ENCODE measurements at regions not wholly inside any gene's neighbourhood (a gene's known extent, or its start where the extent isn't known, plus 50 kb on each side); places are given as distances from the start of the nearest gene placed in this dataset.

GRCh38 chr4:57426779-57427395 is 316.7 kb upstream of the IGFBP7 start:
- TF ChIP-seq ZNF597 (CRISPR knock-in tag; IDR thresholded peaks at IDR 0.05): no peak
- TF ChIP-seq ZNF580 (CRISPR knock-in tag; IDR thresholded peaks at IDR 0.05; ENCODE audit: borderline replicate concordance, low read depth): no peak
- TF ChIP-seq DRAP1 (CRISPR knock-in tag; IDR thresholded peaks at IDR 0.05): no peak
- no peak for TF ChIP-seq GRHL1 (CRISPR knock-in tag; conservative IDR thresholded peaks at IDR 0.05)
- TF ChIP-seq ELF1 (CRISPR knock-in tag; IDR thresholded peaks at IDR 0.05): no peak
- TF ChIP-seq POLR2AphosphoS2 (IDR thresholded peaks at IDR 0.05; ENCODE audit: low read depth, low read length): no peak
- TF ChIP-seq KLF13 (CRISPR knock-in tag; IDR thresholded peaks at IDR 0.05): no peak
- no peak for TF ChIP-seq POLR2G (IDR thresholded peaks at IDR 0.05; ENCODE audit: low read depth, low read length)
- no peak for TF ChIP-seq ZBTB49 (CRISPR knock-in tag; IDR thresholded peaks at IDR 0.05; ENCODE audit: borderline replicate concordance)
- no peak for TF ChIP-seq SIN3A (IDR thresholded peaks at IDR 0.05; ENCODE audit: borderline replicate concordance, low read depth, low read length)
- TF ChIP-seq ZNF549 (CRISPR knock-in tag; IDR thresholded peaks at IDR 0.05): no peak
- TF ChIP-seq SUZ12 (IDR thresholded peaks at IDR 0.05; ENCODE audit: low read depth, low read length): no peak

All from HepG2 (cell line).